ENCODE measurements at regions not wholly inside any gene's neighbourhood (a gene's known extent, or its start where the extent isn't known, plus 50 kb on each side); places are given as distances from the start of the nearest gene placed in this dataset.

DNA sequence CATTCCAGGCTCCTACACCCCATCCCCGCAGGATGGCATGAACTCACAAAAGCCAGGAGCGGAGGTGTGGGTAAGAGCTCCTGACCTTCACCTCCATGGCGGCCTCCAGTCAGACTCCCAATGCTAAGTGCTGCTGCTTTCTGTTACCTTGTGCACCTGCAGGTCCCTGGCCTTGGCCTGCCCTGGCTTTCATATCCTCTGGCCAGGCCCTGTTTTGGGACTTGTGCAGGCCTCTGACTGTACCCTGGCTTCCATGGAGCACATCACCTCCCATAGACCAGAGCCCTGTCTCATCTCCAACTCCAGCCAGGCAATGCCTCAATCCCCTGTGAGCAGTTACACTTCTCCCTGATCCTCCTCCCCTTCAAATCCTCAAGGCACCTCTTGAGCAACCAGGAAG is 124.5 kb downstream of the MED10 start:
- TF ChIP-seq, protein P1, sequence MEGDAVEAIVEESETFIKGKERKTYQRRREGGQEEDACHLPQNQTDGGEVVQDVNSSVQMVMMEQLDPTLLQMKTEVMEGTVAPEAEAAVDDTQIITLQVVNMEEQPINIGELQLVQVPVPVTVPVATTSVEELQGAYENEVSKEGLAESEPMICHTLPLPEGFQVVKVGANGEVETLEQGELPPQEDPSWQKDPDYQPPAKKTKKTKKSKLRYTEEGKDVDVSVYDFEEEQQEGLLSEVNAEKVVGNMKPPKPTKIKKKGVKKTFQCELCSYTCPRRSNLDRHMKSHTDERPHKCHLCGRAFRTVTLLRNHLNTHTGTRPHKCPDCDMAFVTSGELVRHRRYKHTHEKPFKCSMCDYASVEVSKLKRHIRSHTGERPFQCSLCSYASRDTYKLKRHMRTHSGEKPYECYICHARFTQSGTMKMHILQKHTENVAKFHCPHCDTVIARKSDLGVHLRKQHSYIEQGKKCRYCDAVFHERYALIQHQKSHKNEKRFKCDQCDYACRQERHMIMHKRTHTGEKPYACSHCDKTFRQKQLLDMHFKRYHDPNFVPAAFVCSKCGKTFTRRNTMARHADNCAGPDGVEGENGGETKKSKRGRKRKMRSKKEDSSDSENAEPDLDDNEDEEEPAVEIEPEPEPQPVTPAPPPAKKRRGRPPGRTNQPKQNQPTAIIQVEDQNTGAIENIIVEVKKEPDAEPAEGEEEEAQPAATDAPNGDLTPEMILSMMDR (IDR thresholded peaks at IDR 0.05; ENCODE audit: insufficient read depth, low read length), result no peak
- no peak overlapping the region for H3K4me3 ChIP-seq (ENCODE audit: low read depth, low read length)
- DNase-seq (ENCODE audit: low read depth), result no peak

DNA sequence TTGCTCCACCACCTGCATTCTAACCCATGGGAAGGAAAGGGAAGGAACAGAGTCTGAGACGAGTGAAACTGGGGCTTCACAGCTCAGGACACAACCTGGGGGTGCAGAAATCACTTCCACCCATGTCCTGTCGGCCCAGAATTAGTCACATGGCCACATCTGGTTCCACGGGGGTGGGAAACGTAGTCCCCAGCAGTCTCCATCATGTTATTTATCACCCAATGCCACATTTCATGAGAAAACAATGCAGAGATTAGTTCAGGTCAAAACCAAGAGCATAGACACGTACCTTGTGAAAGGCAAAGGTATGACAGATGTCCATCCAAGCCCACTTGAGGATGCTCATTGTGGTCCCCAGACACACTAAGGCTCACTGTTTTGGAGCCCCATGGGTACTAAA is 125.1 kb downstream of the MED10 start:
- no peak overlapping the region for H3K4me3 ChIP-seq (ENCODE audit: low read depth, low read length)
- TF ChIP-seq, protein P1 (IDR thresholded peaks at IDR 0.05; ENCODE audit: insufficient read depth, low read length), result no peak
- DNase-seq (ENCODE audit: low read depth), result no peak

- DNase-seq (ENCODE audit: low read depth), result no peak
- no peak overlapping the region for H3K4me3 ChIP-seq (ENCODE audit: low read depth, low read length)
- TF ChIP-seq, protein P1 (IDR thresholded peaks at IDR 0.05; ENCODE audit: insufficient read depth, low read length), result no peak
Observed at GRCh38 chr5:6252581-6252980, 125.8 kb downstream of the MED10 start.

- TF ChIP-seq, protein P1 (IDR thresholded peaks at IDR 0.05; ENCODE audit: insufficient read depth, low read length), result no peak
- no peak for DNase-seq (ENCODE audit: low read depth)
- no peak overlapping the region for H3K4me3 ChIP-seq (ENCODE audit: low read depth, low read length)
Observed at GRCh38 chr5:6251565-6252102, 126.7 kb downstream of the MED10 start.

- no peak overlapping the region for H3K4me3 ChIP-seq (ENCODE audit: low read depth, low read length)
- DNase-seq (ENCODE audit: low read depth), result no peak
- TF ChIP-seq, protein P1 (IDR thresholded peaks at IDR 0.05; ENCODE audit: insufficient read depth, low read length), result no peak
Observed at GRCh38 chr5:6250121-6250520, 128.2 kb downstream of the MED10 start.

- TF ChIP-seq, protein P1 (IDR thresholded peaks at IDR 0.05; ENCODE audit: insufficient read depth, low read length), result no peak
- no peak for DNase-seq (ENCODE audit: low read depth)
- H3K4me3 ChIP-seq (ENCODE audit: low read depth, low read length), result no peak overlapping the region
Observed at GRCh38 chr5:6248132-6248531, 130.2 kb downstream of the MED10 start.

- H3K4me3 ChIP-seq (ENCODE audit: low read depth, low read length), result no peak overlapping the region
- TF ChIP-seq, protein P1 (IDR thresholded peaks at IDR 0.05; ENCODE audit: insufficient read depth, low read length), result no peak
- DNase-seq (ENCODE audit: low read depth), result no peak
Observed at GRCh38 chr5:6246820-6247437, 131.4 kb downstream of the MED10 start.
